Uterus (tissue), 2 donors: ENCODE measurements at regions not wholly inside any gene's neighbourhood (a gene's known extent, or its start where the extent isn't known, plus 50 kb on each side); places are given as distances from the start of the nearest gene placed in this dataset.

Experiments used
- POLR2A ChIP-seq, 2 donors: fragments of 450-650 bp; IDR thresholded peaks; one replicate each; pipeline ENCODE4 v1.6.1; 2016; ENCODE audit warnings: antibody characterized with exemption in 2 of 2, mild to moderate bottlenecking in 1 of 2, moderate library complexity in 1 of 2
- TF ChIP-seq, protein P1 (sequence below), 4 experiments: fragments of 200-600 bp in 2 of 4; fragments of 450-650 bp in 2 of 4; sonication (generic) in 2 of 4; IDR thresholded peaks; one replicate each; pipeline ENCODE4 v1.5.1; 2016 to 2019; ENCODE audit warnings: antibody characterized with exemption in 4 of 4, mild to moderate bottlenecking in 2 of 4, moderate library complexity in 1 of 4

DNA sequence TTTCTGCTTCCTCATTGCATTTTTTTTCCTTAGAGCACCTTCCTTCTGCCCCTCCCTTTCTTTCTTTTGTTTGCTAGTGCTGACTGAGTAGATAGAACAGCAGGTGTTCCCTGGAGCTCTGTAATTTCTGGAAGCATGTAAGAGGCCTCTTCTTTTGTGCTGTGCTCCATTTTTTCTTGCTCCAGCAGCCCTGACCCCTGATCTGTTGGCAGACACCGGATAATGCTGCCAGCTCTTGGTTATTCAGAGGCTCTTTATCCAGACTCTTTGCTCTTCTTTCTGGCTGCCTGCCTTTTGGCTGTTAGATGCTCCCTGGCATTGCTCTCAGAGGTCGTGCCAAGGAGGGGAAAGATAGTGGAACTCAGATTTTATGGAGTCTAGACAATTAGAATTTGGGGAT, 104.4 kb upstream of the RBMS3 start:
- TF ChIP-seq POLR2A (IDR thresholded peaks at IDR 0.05), result no peak
- TF ChIP-seq, protein P1, sequence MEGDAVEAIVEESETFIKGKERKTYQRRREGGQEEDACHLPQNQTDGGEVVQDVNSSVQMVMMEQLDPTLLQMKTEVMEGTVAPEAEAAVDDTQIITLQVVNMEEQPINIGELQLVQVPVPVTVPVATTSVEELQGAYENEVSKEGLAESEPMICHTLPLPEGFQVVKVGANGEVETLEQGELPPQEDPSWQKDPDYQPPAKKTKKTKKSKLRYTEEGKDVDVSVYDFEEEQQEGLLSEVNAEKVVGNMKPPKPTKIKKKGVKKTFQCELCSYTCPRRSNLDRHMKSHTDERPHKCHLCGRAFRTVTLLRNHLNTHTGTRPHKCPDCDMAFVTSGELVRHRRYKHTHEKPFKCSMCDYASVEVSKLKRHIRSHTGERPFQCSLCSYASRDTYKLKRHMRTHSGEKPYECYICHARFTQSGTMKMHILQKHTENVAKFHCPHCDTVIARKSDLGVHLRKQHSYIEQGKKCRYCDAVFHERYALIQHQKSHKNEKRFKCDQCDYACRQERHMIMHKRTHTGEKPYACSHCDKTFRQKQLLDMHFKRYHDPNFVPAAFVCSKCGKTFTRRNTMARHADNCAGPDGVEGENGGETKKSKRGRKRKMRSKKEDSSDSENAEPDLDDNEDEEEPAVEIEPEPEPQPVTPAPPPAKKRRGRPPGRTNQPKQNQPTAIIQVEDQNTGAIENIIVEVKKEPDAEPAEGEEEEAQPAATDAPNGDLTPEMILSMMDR (IDR thresholded peaks at IDR 0.05), result no peak
